ENCODE measurements at regions not wholly inside any gene's neighbourhood (a gene's known extent, or its start where the extent isn't known, plus 50 kb on each side); places are given as distances from the start of the nearest gene placed in this dataset.
A peak's percentile ranks its signal among the peaks of the same experiment; 100 is the strongest.
"Not testable (repeated sequence)": the region's sequence is repeated elsewhere in the genome, so short reads cannot be mapped to it uniquely, and the experiment has no call there.

DNA sequence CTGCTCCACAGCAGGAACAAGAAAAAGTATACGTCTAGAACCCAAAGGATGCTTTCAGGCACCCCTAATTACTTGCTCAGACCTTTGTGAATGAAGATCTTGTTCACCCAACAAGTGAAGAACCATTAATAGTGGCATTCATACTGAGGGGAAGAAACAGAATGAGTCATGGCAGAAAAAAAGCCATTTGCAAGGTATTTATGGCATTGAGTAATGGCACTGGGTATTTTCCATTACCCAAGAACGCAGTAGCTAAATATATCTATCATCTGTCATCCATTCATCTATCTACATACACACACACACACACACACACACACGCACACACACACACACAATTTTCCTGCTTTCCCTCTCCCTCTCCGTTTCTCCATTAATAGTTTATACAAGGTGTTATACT, 56.4 kb upstream of the XIRP2 start:
- DNase-seq: no peak

- no peak for DNase-seq
These were observed 62.4 kb upstream of the XIRP2 start for GRCh38 chr2:166825914-166826313.

GRCh38 chr2:166814335-166814734, 73.9 kb upstream of the XIRP2 start:
- no peak for DNase-seq

DNA sequence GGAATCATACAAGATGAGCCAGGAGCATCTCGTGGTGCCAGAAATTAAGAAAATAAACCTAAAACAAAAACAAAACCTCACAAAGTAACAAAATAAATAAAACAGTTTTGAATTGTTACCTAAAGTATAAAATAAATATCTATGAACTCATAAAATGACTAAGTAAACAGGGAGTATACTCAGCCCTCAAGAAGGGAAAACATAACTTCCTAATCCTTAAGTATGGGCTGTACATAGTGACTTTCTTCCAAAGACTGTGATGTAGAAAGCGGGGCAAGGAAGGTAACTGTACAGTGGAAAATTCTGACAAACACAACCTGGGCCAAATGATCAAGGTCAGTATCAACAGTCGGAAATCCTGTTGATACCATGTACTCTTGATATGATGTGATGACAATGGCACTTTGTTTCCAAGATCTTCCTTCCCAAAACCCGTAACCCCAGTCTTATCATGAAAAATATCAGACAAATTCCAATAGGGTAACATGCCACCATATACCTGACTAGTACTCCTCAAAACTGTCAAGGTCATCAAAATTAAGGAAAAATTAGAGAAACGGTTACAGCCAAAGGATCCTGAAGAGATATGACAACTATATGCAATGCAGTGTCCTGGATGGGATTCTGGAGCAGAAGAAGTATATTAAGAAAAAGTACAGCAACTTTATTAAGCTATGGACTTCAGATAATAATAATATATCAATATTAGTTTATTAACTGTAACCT, 76.0 kb upstream of the XIRP2 start:
- no peak for DNase-seq

DNA sequence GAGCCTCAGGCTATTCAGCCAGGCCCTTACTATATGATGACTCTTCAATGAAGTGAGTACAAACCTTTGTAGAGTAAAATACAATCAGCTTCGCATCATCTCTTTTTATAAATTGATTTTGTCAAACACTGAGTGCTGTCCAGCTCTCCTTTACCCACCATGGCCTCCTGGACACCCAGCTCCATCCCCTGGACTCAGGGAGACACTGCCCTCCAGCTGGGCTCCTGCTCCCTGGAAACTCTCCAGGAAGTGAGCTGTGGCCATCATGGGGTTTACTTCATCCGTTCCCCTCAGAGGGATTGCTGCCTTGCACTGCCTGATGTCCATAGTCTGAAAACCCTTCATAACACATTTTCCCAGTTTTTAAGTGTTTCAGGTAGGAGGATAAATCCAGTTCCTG, 82.5 kb upstream of the XIRP2 start:
- DNase-seq: no peak

DNA sequence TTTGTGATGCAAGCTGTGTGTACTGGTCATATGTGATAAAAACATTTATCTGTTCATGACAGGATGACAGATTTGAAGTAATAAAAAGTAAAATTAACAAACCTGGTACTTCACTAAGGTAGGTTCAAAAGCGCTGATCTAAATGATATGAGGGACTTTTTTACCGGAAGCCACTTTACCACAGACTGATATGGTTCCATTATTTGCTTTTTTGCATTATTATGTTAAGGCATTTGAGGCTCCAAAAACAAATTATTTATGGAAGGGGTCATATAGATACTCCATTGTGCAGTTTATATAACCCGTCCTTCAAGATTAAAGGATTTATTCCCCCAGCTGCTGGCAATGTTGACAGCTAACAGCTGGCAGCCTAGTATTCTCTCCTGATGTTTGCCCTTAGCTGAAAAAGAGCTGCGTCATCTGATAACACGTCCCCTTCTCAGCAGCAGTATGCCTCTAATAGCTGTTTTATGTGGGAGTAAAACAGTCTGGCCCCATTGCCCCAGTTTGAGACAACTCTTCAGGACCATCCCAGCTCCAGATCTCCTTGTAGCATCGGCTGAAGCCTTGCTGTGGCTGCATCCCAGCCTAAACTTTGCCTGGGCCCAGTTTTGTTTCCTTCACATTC, 84.8 kb upstream of the XIRP2 start:
- DNase-seq: no peak

DNA sequence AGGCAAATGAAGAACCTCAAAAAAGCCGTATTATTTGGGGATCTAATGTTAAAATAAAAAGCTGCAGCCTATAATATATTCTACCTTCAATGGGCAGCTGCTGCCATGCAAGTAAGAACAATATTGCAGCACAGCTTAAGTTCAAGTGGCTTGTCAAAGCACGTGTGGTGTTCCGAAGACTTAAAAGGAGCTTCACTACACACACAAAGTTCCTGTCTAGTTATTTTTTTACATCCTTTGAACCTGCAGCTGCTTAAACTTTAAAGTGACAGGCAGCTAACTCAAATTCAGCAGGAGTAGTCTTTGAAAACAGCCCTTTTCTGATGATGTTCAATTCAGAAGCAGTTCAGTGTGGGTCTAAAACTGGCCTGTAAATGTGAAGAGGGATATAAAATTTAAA, 85.8 kb upstream of the XIRP2 start:
- DNase-seq: no peak

DNA sequence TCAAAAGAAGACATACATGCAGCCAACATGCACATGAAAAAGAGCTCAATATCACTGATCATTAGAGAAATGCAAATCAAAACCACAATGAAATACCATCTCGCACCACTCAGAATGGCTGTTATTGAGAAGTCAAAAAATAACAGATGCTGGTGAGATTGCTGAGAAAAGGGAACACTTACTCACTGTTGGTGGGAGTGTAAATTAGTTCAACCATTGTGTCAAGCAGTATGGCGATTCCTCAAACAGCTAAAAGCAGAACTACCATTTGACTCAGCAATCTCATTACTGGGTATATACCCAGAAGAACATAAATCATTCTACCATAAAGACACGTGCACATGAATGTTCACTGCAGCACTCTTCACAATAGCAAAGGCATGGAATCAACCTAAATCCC, 95.5 kb upstream of the XIRP2 start:
- no peak for DNase-seq

GRCh38 chr2:166786707-166787106, 101.6 kb upstream of the XIRP2 start:
- DNase-seq: no peak

- DNase-seq: peak; percentile 45
These were observed 103.9 kb upstream of the XIRP2 start for GRCh38 chr2:166784296-166784946.

GRCh38 chr2:166775176-166775575, 113.1 kb upstream of the XIRP2 start:
- no peak for DNase-seq

DNA sequence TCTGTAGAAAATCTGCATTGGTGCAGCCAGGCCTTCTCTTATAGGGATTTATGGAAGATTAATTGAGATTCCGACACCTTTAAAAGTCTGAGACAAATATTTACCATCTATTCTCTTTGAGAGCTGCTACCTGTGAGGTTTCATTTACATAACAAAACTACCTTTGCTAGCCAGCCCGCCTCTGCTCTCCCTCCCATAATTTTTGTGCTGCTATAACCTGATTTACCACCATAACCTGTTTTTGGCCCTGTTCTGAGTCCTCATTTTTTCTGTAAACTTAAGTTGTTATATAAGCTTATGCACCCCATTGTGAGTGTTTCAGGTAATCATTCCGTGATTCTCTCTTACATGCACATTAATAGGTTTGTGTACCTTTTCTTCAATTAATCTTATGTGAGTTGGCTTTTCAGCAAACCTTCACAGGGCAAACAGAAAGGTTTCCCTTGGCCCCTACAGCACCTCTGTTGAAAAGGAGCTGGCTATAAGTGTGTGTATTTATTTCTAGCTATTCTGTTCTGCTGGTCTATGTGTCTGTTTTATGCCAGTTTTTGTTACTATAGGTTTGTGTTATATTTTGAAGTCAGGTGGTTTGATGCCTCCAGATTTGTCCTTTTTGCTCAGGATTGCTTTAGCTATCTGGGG, 114.9 kb upstream of the XIRP2 start:
- no peak for DNase-seq

DNA sequence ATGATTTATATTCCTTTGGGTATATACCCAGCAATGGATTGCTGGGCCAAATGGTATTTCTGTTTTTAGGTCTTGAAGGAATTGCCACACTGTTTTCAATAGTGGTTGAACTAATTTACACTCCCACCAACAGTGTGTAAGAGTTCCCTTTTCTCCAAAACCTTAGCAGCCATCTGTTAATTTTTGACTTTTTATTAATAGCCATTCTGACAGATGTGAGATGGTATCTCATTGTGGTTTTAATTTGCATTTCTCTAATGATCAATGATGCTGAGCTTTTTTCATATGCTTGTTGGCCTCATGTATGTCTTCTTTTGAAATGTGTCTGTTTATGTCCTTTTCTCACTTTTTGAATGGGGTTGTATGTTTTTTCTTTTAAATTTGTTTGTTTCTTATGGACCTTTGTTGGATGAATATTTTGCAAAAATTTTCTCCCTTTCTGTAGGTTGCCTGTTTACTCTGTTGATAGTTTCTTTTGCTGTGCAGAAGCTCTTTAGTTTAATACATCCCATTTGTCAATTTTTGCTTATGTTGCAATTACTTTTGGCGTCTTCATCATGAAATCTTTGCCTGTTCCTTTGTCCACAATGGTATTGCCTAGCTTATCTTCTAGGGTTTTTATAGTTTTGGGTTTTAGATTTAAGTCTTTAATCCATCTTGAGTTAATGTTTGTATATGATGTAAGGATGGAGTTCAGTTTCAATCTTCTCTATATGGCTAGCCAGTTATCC, 119.7 kb upstream of the XIRP2 start:
- DNase-seq: no peak

- not testable (repeated sequence) for DNase-seq
These were observed 121.4 kb upstream of the XIRP2 start for GRCh38 chr2:166766769-166767322.

DNA sequence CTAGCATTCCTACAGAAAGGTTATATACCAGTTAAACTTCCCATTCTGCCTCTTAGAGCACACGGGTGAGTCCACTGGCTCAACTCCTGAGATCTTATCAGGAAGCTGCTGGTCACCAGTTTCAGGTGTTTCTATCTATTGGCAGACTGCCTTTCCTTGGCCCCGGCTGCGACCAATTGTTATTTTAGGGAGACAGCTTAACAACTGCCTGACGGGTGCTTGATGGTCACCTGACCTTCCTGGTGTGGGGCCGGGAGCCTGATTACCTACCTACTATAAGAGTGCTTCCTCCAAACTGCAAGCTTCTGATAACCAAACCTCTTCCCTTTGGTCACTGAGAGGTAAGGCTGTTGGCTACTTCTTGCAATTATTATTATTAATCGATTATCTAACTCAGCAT, 122.1 kb upstream of the XIRP2 start:
- no peak for DNase-seq

- DNase-seq: no peak
These were observed 123.1 kb upstream of the XIRP2 start for GRCh38 chr2:166765141-166765540.

DNA sequence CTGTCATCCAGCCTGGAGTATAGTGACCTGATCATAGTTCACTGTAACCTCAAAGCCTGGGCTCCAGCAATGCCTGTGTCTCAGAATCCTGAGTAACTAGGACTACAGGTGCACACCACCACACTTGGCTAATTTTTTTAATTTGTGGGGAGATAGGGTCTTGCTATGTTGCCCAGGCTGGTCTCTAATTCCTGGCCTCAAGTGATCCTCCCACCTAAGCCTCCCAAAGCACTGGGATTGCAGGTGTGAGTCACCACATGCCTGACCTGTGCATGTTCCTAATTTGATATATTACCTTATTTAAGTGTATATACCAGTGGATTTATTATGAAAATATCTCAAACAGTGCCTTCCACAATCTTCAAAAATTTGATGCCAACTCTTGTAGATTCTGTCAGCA, 123.6 kb upstream of the XIRP2 start:
- no peak for DNase-seq

DNA sequence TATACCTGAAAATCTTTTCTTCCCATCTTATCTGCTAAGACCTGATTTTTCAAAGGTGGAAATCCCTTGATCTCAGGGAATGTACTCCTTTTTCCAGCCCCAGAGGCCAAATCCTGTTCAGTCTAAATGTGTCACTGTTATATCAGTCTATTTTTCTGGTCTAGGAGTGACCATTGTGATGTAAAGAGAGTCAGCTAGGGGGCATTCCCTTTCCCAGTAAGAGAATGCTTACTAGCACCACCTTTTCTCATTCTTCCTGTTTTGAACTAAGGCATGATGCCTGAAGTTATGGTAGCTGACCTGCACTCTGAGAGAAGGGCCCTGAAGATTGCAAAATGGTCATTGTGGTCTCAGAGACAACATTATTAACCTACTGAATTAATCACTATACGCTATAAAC, 124.1 kb upstream of the XIRP2 start:
- no peak for DNase-seq

GRCh38 chr2:166762746-166763145, 125.5 kb upstream of the XIRP2 start:
- DNase-seq: no peak

GRCh38 chr2:166758956-166759355, 129.3 kb upstream of the XIRP2 start:
- DNase-seq: no peak

DNA sequence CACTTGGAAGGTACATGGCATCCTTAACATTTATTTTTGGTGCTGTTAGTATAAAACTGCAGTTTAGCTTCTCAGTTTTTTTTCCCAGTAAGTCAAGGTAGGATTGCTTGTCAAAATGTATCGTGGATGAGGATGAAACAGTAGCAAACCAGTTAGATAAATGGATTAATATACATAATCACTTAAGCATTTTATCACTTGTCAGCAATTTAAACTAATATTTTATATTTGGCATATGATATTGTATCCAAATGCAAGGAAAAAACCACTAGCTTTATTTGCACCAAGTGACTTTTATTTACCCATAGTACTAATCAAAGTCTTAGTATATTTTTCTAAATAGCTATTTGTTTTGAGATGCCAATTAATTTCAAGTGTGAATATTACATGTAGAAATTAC, 137.7 kb upstream of the XIRP2 start:
- no peak for DNase-seq

DNA sequence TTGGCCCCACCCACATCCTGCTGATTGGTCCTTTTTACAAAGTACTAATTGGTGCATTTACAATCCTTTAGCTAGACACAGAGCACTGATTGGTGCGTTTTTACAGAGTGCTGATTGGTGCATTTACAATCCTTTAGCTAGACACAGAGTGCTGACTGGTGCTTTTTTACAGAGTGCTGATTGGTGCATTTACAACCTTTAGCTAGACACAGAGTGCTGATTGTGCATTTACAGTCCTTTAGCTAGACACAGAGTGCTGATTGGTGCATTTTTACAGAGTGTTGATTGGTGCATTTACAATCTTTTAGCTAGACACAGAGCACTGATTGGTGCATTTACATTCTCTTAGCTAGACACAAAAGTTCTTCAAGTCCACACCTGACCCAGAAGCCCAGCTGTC, 144.2 kb upstream of the XIRP2 start:
- not testable (repeated sequence) for DNase-seq

DNA sequence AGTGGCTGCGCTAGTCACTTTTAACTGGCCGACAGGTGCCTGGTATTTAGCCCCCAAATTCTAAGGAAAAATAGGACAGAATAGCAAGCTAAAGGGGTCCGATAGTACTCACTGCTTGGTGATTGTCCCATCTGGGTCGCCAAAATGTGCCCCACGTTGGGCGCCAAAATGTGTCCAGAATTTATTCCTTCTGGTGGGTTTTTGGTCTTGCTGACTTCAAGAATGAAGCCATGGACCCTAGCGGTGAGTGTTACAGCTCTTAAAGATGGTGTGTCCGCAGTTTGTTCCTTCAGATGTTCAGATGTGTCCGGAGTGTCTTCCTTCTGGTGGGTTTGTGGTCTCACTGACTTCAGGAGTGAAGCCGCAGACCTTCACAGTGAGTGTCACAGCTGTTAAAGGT, 144.8 kb upstream of the XIRP2 start:
- not testable (repeated sequence) for DNase-seq

Measured in NCI-H1092 (cell line).